ENCODE measurements at regions not wholly inside any gene's neighbourhood (a gene's known extent, or its start where the extent isn't known, plus 50 kb on each side); places are given as distances from the start of the nearest gene placed in this dataset.

DNA sequence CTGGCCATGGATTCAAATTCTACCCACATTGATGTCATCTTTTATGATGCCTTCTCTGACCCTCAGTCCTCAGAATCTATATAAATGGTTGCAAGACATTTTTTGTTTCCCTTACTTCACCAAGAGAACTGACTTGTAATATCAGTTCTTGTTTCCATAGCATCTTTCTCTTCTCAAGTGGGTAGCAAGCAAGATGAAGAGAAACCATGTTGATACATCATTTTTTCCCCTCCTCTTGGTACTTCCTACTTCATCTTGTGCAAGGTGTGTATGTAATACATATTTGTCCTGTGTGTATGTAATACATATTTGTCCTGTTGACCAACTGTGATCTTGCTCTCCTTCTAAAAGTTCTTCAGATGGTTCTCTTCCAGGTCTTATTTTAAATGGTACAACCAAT lies 348.6 kb downstream of the PTEN start:
- DNase-seq: no peak

DNA sequence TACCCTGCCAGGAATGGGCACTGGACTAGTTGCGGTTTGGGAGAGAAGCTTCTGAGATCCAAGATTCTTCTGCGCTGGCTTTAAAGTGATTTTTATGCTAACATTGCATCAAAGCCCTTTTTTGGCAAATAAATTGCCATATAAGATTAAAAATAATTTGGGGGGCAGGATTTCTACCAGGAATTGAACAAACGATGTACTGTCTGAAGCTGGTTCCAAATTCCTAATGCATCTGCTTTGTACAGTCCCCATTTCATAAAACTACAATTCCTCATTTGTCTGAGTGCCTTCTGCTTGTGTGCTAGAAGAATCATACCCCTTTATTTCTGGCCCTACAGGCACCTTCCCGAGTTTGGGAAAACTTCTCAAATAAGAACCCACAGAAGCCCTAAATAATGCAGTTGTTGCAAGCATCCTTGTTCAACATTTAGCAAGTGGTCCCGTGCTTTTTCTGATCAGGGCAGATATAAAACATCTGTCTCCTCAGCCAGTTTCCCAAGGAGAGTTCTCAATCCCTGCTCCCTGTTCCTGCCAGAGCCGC lies 349.7 kb downstream of the PTEN start:
- DNase-seq: no peak

DNA sequence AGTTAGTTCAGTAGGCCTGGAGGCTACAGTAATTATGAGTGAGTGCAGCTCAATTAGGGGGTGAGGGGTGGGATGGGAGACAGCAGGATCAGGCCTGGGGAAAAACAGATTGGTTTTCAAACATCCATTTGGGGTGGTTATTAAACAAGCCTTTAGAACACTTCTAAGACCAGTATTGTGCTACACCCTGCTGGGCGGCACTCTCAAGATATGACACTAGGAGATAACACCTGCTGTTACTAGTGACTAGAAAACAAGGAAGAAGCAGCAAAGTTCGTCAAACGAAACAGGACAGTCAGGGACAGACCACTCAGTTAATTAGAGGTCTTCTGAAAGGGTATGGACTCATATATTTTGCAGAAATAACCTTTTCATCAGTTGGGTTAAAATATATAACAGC lies 353.6 kb downstream of the PTEN start:
- no peak for DNase-seq

DNA sequence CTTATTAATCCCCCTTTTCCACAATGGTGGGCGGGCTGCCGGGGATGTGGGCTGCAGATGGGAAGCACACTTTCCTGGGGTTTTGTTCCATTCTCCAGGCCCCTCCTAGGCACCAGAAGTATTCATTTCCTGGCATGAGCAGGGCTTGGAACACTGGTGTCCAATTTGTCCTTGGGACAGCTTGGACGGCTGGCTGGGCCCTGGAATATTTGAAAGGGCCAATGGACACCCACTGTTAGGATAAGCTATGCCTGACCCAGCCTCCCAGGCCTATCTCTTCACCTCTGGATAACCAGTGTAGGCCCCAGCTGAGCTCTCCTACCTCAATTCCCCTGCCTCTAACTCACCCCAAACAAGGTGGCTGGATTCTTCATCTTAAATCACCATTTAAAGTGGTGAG lies 354.9 kb downstream of the PTEN start:
- no peak for DNase-seq

DNA sequence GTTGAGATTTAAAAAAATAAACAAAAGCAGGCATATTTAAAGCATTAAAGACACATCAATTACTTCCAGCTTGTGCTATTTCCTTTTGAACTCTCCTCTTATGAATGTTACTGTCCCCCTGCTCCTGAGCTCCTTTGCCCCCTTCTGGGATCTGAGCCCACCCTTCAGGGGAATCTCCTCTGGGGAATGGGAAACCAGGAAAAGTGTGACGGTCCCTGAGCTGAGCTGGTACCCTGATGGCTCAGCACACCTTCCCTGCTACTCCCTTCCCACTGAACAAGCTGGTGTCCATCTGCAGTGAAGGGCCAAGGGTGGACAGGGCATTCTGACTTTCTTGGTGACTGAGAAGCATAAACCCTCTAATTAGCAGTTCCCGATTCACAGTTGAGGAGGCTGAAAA lies 356.3 kb downstream of the PTEN start:
- no peak for DNase-seq

DNA sequence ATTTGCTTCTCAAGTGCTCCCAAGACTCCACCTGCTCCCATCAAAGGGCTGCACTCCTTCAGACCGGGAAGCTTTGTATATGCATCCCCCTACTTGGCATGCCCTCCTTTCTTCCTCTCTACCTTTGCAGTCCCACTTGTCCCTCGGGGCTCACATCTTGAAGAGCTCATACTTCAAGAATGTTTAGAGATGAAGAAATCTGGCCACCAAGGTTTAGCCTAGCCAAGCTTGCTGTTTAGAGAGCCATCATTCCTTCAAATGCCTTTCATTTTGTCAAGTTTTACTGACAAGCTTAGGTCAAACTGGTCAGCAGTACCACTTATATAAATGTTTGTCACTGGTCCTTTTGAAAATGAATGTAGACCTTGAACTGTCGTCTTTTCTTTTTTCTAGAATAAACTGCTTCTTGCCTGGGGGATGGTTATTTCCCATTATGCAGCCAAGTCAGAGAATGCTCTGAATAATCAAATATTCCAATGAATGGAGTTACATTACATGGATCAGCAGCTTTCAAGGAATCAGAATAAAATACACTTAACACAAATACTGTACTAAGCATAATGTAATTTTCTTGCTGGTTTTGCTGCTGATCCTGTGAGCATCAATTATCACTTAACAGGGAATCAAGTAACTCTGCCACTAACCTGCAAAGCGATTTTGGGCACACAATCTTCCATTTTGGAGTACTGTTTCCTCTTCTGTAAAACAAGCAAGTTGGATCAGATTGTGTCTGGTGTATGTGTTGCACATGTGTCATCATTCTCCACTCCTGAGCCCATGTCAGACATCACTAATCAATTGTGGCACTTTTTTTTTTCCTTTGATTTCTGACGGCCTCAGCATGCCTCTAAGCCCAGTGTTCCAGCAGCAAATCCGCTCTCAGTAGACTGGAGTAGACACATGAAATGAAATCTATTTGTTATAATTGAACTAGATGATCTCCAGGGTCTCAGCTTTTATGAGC lies 357.9 kb downstream of the PTEN start:
- DNase-seq: no peak

DNA sequence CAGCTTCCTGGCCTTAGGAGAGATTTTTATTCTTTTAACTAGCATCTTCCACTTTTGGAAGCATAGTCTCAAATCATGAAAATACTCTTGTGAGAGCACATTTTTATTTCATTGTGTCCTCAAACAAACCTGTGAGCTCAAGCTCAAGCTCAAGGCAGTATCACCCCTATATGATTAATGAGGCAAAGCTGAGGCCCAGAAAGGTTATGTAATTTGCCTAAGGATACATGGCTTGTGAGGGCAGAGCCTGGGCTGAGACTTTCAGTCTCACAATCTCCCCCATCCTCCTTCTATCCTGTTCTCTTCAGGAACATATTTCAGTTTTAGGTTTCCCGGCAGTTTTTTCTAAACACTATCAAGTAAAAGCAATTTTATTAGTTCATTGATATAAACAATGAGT lies 359.5 kb downstream of the PTEN start:
- DNase-seq: no peak

All from NCI-H446 (cell line).